Tibial nerve (tissue), 4 donors: ENCODE measurements at regions not wholly inside any gene's neighbourhood (a gene's known extent, or its start where the extent isn't known, plus 50 kb on each side); places are given as distances from the start of the nearest gene placed in this dataset.

Experiments
- DNase-seq, 2 donors: peaks; one replicate each; pipeline ENCODE4 v3.0.0-alpha.2; 2019; ENCODE audit warnings: low spot score in 2 of 2
- H3K27ac ChIP-seq, 4 donors: fragments of 200-600 bp; sonication (generic) in 3 of 4; one replicate each; pipeline ENCODE4 v1.5.1; 2017 to 2019; ENCODE audit warnings: mild to moderate bottlenecking in 1 of 4
- H3K27me3 ChIP-seq, 2 donors: fragments of 200-600 bp; sonication (generic) in 1 of 2; one replicate each; pipeline versions ENCODE4 v1.5.1 to v1.6.0; 2017 to 2019
- H3K36me3 ChIP-seq, 3 donors: fragments of 200-600 bp; sonication (generic); one replicate each; pipeline ENCODE4 v1.5.1; 2018 to 2019
- H3K4me1 ChIP-seq, 4 donors: fragments of 200-600 bp; sonication (generic) in 3 of 4; one replicate each; pipeline ENCODE4 v1.5.1; 2017 to 2019
- H3K4me3 ChIP-seq, 4 donors: fragments of 200-600 bp; sonication (generic) in 3 of 4; one replicate each; pipeline ENCODE4 v1.5.1; 2017 to 2019; ENCODE audit warnings: mild to moderate bottlenecking in 1 of 4, moderate library complexity in 1 of 4
- H3K9me3 ChIP-seq, 4 donors: fragments of 200-600 bp; sonication (generic) in 3 of 4; one replicate each; pipeline ENCODE4 v1.5.1; 2017 to 2019
- CTCF ChIP-seq, 5 experiments: fragments of 200-600 bp in 3 of 5; fragments of 450-650 bp in 2 of 5; sonication (generic) in 3 of 5; IDR thresholded peaks; one replicate each; pipeline ENCODE4 v1.5.1; 2016 to 2019; ENCODE audit warnings: antibody characterized with exemption in 5 of 5, mild to moderate bottlenecking in 3 of 5, moderate library complexity in 2 of 5
- EP300 ChIP-seq, 2 donors: sonication (generic); formaldehyde crosslinking; IDR thresholded peaks; one replicate each; pipeline ENCODE4 v1.6.1; 2017; ENCODE audit warnings: antibody characterized with exemption in 2 of 2, mild to moderate bottlenecking in 1 of 2
- POLR2A ChIP-seq, 2 donors: fragments of 450-650 bp; IDR thresholded peaks; one replicate each; pipeline ENCODE4 v1.6.1; 2017; ENCODE audit warnings: antibody characterized with exemption in 2 of 2, mild to moderate bottlenecking in 2 of 2, moderate library complexity in 2 of 2
- WGBS, 2 donors: methylation state at CpG; one replicate each; pipeline ENCODE4 v1.1.5; 2018; 5-methylcytosine and 5-hydroxymethylcytosine counted together

- no peaks in the 10 kb centered on the region for H3K4me1 ChIP-seq
- TF ChIP-seq CTCF (IDR thresholded peaks at IDR 0.05) (no peak), POLR2A (IDR thresholded peaks at IDR 0.05) (no peak), EP300 (IDR thresholded peaks at IDR 0.05) (no peak)
- H3K4me3 ChIP-seq: no peak overlapping the region
- 54 to 58% methylated on average over 5 of the region's 5 CpGs for WGBS, 2 donors
- no peak overlapping the region for H3K27ac ChIP-seq
- H3K27me3 ChIP-seq: no peaks in the 10 kb centered on the region
- H3K36me3 ChIP-seq: no peaks in the 10 kb centered on the region
- DNase-seq: no peak
- H3K9me3 ChIP-seq: no peaks in the 10 kb centered on the region
These were observed 69.5 kb downstream of the SEC61G start for GRCh38 chr7:54689394-54690049.

- Histone ChIP-seq H3K27ac (no peak overlapping the region), H3K4me1 (no peaks in the 10 kb centered on the region), H3K4me3 (no peak overlapping the region), H3K9me3 (no peaks in the 10 kb centered on the region), H3K27me3 (no peaks in the 10 kb centered on the region), H3K36me3 (no peaks in the 10 kb centered on the region)
- 70 to 71% methylated on average over 5 of the region's 5 CpGs for WGBS, 2 donors
- DNase-seq: no peak
- TF ChIP-seq CTCF (IDR thresholded peaks at IDR 0.05) (no peak), EP300 (IDR thresholded peaks at IDR 0.05) (no peak), POLR2A (IDR thresholded peaks at IDR 0.05) (no peak)
These were observed 71.4 kb downstream of the SEC61G start for GRCh38 chr7:54687462-54688212.

- 66 to 71% methylated on average over 4 of the region's 4 CpGs for WGBS, 2 donors
- TF ChIP-seq EP300 (IDR thresholded peaks at IDR 0.05) (no peak), CTCF (IDR thresholded peaks at IDR 0.05) (no peak), POLR2A (IDR thresholded peaks at IDR 0.05) (no peak)
- Histone ChIP-seq H3K9me3 (no peaks in the 10 kb centered on the region), H3K4me1 (no peaks in the 10 kb centered on the region), H3K27me3 (no peaks in the 10 kb centered on the region), H3K36me3 (no peaks in the 10 kb centered on the region), H3K4me3 (no peak overlapping the region), H3K27ac (no peak overlapping the region)
- no peak for DNase-seq
These were observed 78.5 kb downstream of the SEC61G start for GRCh38 chr7:54680377-54681005.

- no peaks in the 10 kb centered on the region for H3K36me3 ChIP-seq
- H3K27ac ChIP-seq: no peak overlapping the region
- WGBS, 2 donors: 93 to 96% methylated on average over 5 of the region's 5 CpGs
- no peaks in the 10 kb centered on the region for H3K4me1 ChIP-seq
- no peak overlapping the region for H3K4me3 ChIP-seq
- no peak for DNase-seq
- no peak for TF ChIP-seq CTCF (IDR thresholded peaks at IDR 0.05)
- no peak for TF ChIP-seq POLR2A (IDR thresholded peaks at IDR 0.05)
- no peak for TF ChIP-seq EP300 (IDR thresholded peaks at IDR 0.05)
- H3K9me3 ChIP-seq: no peaks in the 10 kb centered on the region
- H3K27me3 ChIP-seq: no peaks in the 10 kb centered on the region
These were observed 79.6 kb downstream of the SEC61G start for GRCh38 chr7:54679490-54679817.
